ENCODE measurements at regions not wholly inside any gene's neighbourhood (a gene's known extent, or its start where the extent isn't known, plus 50 kb on each side); places are given as distances from the start of the nearest gene placed in this dataset.

- ChIA-PET CTCF (no interaction called here), POLR2A (no interaction called here)
- Mint-ChIP-seq H3K27me3 (no peaks in the 10 kb centered on the region), H3K9me3 (peaks cover 3% of the 10 kb centered on the region), H3K4me3 (no peak overlapping the region), H3K4me1 (no peaks in the 10 kb centered on the region), H3K27ac (no peak overlapping the region), H3K36me3 (ENCODE audit: low read depth) (no peaks in the 10 kb centered on the region)
- no peak for TF ChIP-seq CTCF (IDR thresholded peaks at IDR 0.05)
- DNase-seq (no peak), ATAC-seq (ENCODE audit: low read depth) (no peak)
- intact Hi-C loops (cut with micrococcal nuclease): no loop called here
Measured at GRCh38 chr18:67926929-67927864, 410.7 kb upstream of the DSEL start.

GRCh38 chr18:67924656-67925055 lies 408.1 kb upstream of the DSEL start:
- Mint-ChIP-seq H3K9me3 (peaks cover 5% of the 10 kb centered on the region), H3K4me3 (no peak overlapping the region), H3K27ac (no peak overlapping the region), H3K36me3 (ENCODE audit: low read depth) (no peaks in the 10 kb centered on the region), H3K4me1 (no peaks in the 10 kb centered on the region), H3K27me3 (no peaks in the 10 kb centered on the region)
- ChIA-PET POLR2A (no interaction called here), CTCF (no interaction called here)
- intact Hi-C loops (cut with micrococcal nuclease): no loop called here
- DNase-seq (no peak), ATAC-seq (ENCODE audit: low read depth) (no peak)
- no peak for TF ChIP-seq CTCF (IDR thresholded peaks at IDR 0.05)

- Mint-ChIP-seq H3K27ac (no peak overlapping the region), H3K27me3 (no peaks in the 10 kb centered on the region), H3K36me3 (ENCODE audit: low read depth) (no peaks in the 10 kb centered on the region), H3K4me3 (no peak overlapping the region), H3K4me1 (no peaks in the 10 kb centered on the region), H3K9me3 (peaks cover 5% of the 10 kb centered on the region)
- no peak for TF ChIP-seq CTCF (IDR thresholded peaks at IDR 0.05)
- CTCF ChIA-PET: no interaction called here
- intact Hi-C loops (cut with micrococcal nuclease): no loop called here
- POLR2A ChIA-PET: no interaction called here
- no peak for ATAC-seq (ENCODE audit: low read depth)
- DNase-seq: no peak
Measured at GRCh38 chr18:67919316-67919715, 402.8 kb upstream of the DSEL start.

GRCh38 chr18:67916097-67916496 lies 399.6 kb upstream of the DSEL start:
- Mint-ChIP-seq H3K36me3 (ENCODE audit: low read depth) (no peaks in the 10 kb centered on the region), H3K27ac (no peak overlapping the region), H3K9me3 (peaks cover 2% of the 10 kb centered on the region), H3K4me3 (no peak overlapping the region), H3K4me1 (no peaks in the 10 kb centered on the region), H3K27me3 (no peaks in the 10 kb centered on the region)
- TF ChIP-seq CTCF (IDR thresholded peaks at IDR 0.05): no peak
- intact Hi-C loops (cut with micrococcal nuclease): no loop called here
- ChIA-PET POLR2A (no interaction called here), CTCF (no interaction called here)
- no peak for ATAC-seq (ENCODE audit: low read depth)
- DNase-seq: no peak

GRCh38 chr18:67913040-67913439 lies 396.5 kb upstream of the DSEL start:
- no peaks in the 10 kb centered on the region for H3K36me3 Mint-ChIP-seq (ENCODE audit: low read depth)
- POLR2A ChIA-PET: no interaction called here
- H3K9me3 Mint-ChIP-seq: no peaks in the 10 kb centered on the region
- DNase-seq (no peak), ATAC-seq (ENCODE audit: low read depth) (no peak)
- no peak overlapping the region for H3K4me3 Mint-ChIP-seq
- H3K27me3 Mint-ChIP-seq: no peaks in the 10 kb centered on the region
- no peak for TF ChIP-seq CTCF (IDR thresholded peaks at IDR 0.05)
- intact Hi-C loops (cut with micrococcal nuclease): no loop called here
- no peak overlapping the region for H3K27ac Mint-ChIP-seq
- no peaks in the 10 kb centered on the region for H3K4me1 Mint-ChIP-seq
- CTCF ChIA-PET: no interaction called here
